HFF-Myc (cell line): ENCODE measurements at regions not wholly inside any gene's neighbourhood (a gene's known extent, or its start where the extent isn't known, plus 50 kb on each side); places are given as distances from the start of the nearest gene placed in this dataset.

Source experiments
- DNase-seq: peaks from one replicate; pipeline ENCODE4 v3.0.0-alpha.2; 2011; ENCODE audit warnings: low read depth; ENCODE audit errors: extremely low read depth
- H3K4me3 ChIP-seq: replicated peaks from 2 replicates; pipeline ENCODE4 v1.5.1; 2011; ENCODE audit warnings: low read depth, mild to moderate bottlenecking, control low read depth, low read length
- CTCF ChIP-seq: IDR thresholded peaks from 2 replicates; pipeline ENCODE4 v1.5.1; 2012; ENCODE audit warnings: mild to moderate bottlenecking, low read depth, low read length, control low read depth; ENCODE audit errors: missing control alignments

GRCh38 chr5:8280711-8281363 lies 411.9 kb downstream of the MTRR start:
- no peak for DNase-seq
- no peak overlapping the region for H3K4me3 ChIP-seq
- TF ChIP-seq CTCF, result no peak

- TF ChIP-seq CTCF, result no peak
- no peak for DNase-seq
- no peak overlapping the region for H3K4me3 ChIP-seq
These were observed 419.4 kb downstream of the MTRR start for GRCh38 chr5:8288334-8288733.

GRCh38 chr5:8288897-8289516 lies 420.1 kb downstream of the MTRR start:
- DNase-seq, result no peak

GRCh38 chr5:8289779-8290178 lies 420.8 kb downstream of the MTRR start:
- H3K4me3 ChIP-seq, result no peak overlapping the region
- TF ChIP-seq CTCF, result no peak
- no peak for DNase-seq

More at GRCh38 chr5:8288897-8289516, 420.1 kb downstream of the MTRR start:
- no peak for TF ChIP-seq CTCF
- no peak overlapping the region for H3K4me3 ChIP-seq

- H3K4me3 ChIP-seq, result no peak overlapping the region
- TF ChIP-seq CTCF, result no peak
- no peak for DNase-seq
These were observed 421.8 kb downstream of the MTRR start for GRCh38 chr5:8290721-8291120.

GRCh38 chr5:8291641-8292040 lies 422.7 kb downstream of the MTRR start:
- H3K4me3 ChIP-seq, result no peak overlapping the region
- DNase-seq, result no peak
- no peak for TF ChIP-seq CTCF
